ENCODE measurements at regions not wholly inside any gene's neighbourhood (a gene's known extent, or its start where the extent isn't known, plus 50 kb on each side); places are given as distances from the start of the nearest gene placed in this dataset.

GRCh38 chr7:116614499-116615262, 57.3 kb upstream of the MET start:
- TF ChIP-seq CTCF (IDR thresholded peaks at IDR 0.05; ENCODE audit: insufficient read depth, low read length, missing control alignments) = no peak
- CTCF ChIA-PET = interaction anchor here (1.8 kb wide), 1 partner anchor 22 kb away, joined by 5 read pairs; no protein-coding TSS in a partner anchor
- POLR2A ChIA-PET = no interaction called here
- H3K4me3 ChIP-seq (ENCODE audit: low read depth, low read length) = no peak overlapping the region
- no peak for DNase-seq (ENCODE audit: low read depth, low spot score)

- CTCF ChIA-PET = no interaction called here
- no peak for TF ChIP-seq CTCF (IDR thresholded peaks at IDR 0.05; ENCODE audit: insufficient read depth, low read length, missing control alignments)
These were observed 55.4 kb upstream of the MET start for GRCh38 chr7:116616555-116617059.

GRCh38 chr7:116617878-116618277, 54.1 kb upstream of the MET start:
- POLR2A ChIA-PET = no interaction called here
- H3K4me3 ChIP-seq (ENCODE audit: low read depth, low read length) = no peak overlapping the region
- DNase-seq (ENCODE audit: low read depth, low spot score) = no peak
- TF ChIP-seq CTCF (IDR thresholded peaks at IDR 0.05; ENCODE audit: insufficient read depth, low read length, missing control alignments) = no peak
- CTCF ChIA-PET = interaction anchor here (1.1 kb wide), 2 partner anchors 27 to 192 kb away, joined by 3 read pairs; no protein-coding TSS in a partner anchor

More at GRCh38 chr7:116616555-116617059, 55.4 kb upstream of the MET start:
- H3K4me3 ChIP-seq (ENCODE audit: low read depth, low read length) = no peak overlapping the region
- no peak for DNase-seq (ENCODE audit: low read depth, low spot score)
- POLR2A ChIA-PET = no interaction called here

- ChIA-PET CTCF (interaction anchor here (1.1 to 1.6 kb wide), 3 partner anchors 28 to 191 kb away, joined by 3 to 4 read pairs (median 3); no protein-coding TSS in a partner anchor), POLR2A (no interaction called here)
- H3K4me3 ChIP-seq (ENCODE audit: low read depth, low read length) = no peak overlapping the region
- TF ChIP-seq CTCF (IDR thresholded peaks at IDR 0.05; ENCODE audit: insufficient read depth, low read length, missing control alignments) = no peak
- DNase-seq (ENCODE audit: low read depth, low spot score) = no peak
These were observed 53.5 kb upstream of the MET start for GRCh38 chr7:116618338-116619128.

GRCh38 chr7:116621649-116622048, 50.3 kb upstream of the MET start:
- no peak for TF ChIP-seq CTCF (IDR thresholded peaks at IDR 0.05; ENCODE audit: insufficient read depth, low read length, missing control alignments)
- DNase-seq (ENCODE audit: low read depth, low spot score) = no peak
- ChIA-PET POLR2A (no interaction called here), CTCF (interaction anchor here (2.2 kb wide), 1 partner anchor 31 kb away, joined by 6 read pairs; no protein-coding TSS in a partner anchor)
- no peak overlapping the region for H3K4me3 ChIP-seq (ENCODE audit: low read depth, low read length)
